Astrocyte (in vitro differentiated cells and primary cell): ENCODE measurements at regions not wholly inside any gene's neighbourhood (a gene's known extent, or its start where the extent isn't known, plus 50 kb on each side); places are given as distances from the start of the nearest gene placed in this dataset.

Source experiments
- DNase-seq: peaks from one replicate; pipeline ENCODE4 v3.0.0-alpha.2; 2010; ENCODE audit warnings: low read depth
- FAIRE-seq: peaks from 2 replicates; lab custom pipeline; 2011; peaks lifted over from hg19 to GRCh38; lab: Jason Lieb, UNC
- H2AFZ ChIP-seq: 2 replicates; pipeline ENCODE4 v1.6.0; 2012; ENCODE audit warnings: low read depth, low read length, inconsistent platforms
- H3K27ac ChIP-seq: 2 replicates; pipeline ENCODE4 v1.5.1; 2011; ENCODE audit warnings: low read depth, low read length, inconsistent platforms
- H3K27me3 ChIP-seq: 2 replicates; pipeline ENCODE4 v1.6.0; 2011; ENCODE audit warnings: low read length, inconsistent platforms; ENCODE audit not compliant: insufficient read depth
- H3K36me3 ChIP-seq: 2 replicates; pipeline ENCODE4 v1.5.1; 2011; ENCODE audit warnings: low read length, inconsistent platforms; ENCODE audit not compliant: insufficient read depth
- H3K4me1 ChIP-seq: 2 replicates; pipeline ENCODE4 v1.5.1; 2011; ENCODE audit warnings: low read length, inconsistent platforms; ENCODE audit not compliant: insufficient read depth
- H3K4me2 ChIP-seq: 2 replicates; pipeline ENCODE4 v1.6.0; 2012; ENCODE audit warnings: low read length, inconsistent platforms
- H3K4me3 ChIP-seq: 2 replicates; pipeline ENCODE4 v1.5.1; 2011; ENCODE audit warnings: low read depth, mild to moderate bottlenecking, low read length, inconsistent platforms; ENCODE audit not compliant: insufficient read depth
- H3K79me2 ChIP-seq: 2 replicates; pipeline ENCODE4 v1.6.0; 2012; ENCODE audit warnings: mild to moderate bottlenecking, low read length, inconsistent platforms; ENCODE audit not compliant: insufficient read depth
- H3K9ac ChIP-seq: 2 replicates; pipeline ENCODE4 v1.6.0; 2012; ENCODE audit warnings: mild to moderate bottlenecking, low read length, inconsistent platforms
- H3K9me3 ChIP-seq: 2 replicates; pipeline ENCODE4 v1.5.1; 2012; ENCODE audit warnings: low read depth, mild to moderate bottlenecking, low read length, inconsistent platforms; ENCODE audit not compliant: insufficient read depth
- H4K20me1 ChIP-seq: 2 replicates; pipeline ENCODE4 v1.6.0; 2012; ENCODE audit warnings: low read length, inconsistent platforms; ENCODE audit not compliant: insufficient read depth
- H3K27ac Mint-ChIP-seq: one replicate; pipeline ENCODE4 v1.8.0; 2021; ENCODE audit warnings: mild to moderate bottlenecking, mixed read lengths; ENCODE audit not compliant: unreplicated experiment
- H3K27me3 Mint-ChIP-seq: one replicate; pipeline ENCODE4 v1.8.0; 2021; ENCODE audit warnings: low read depth, mixed read lengths; ENCODE audit not compliant: unreplicated experiment
- H3K36me3 Mint-ChIP-seq: one replicate; pipeline ENCODE4 v1.8.0; 2021; ENCODE audit warnings: low read depth, mixed read lengths; ENCODE audit not compliant: unreplicated experiment
- H3K4me1 Mint-ChIP-seq: one replicate; pipeline ENCODE4 v1.8.0; 2021; ENCODE audit warnings: low read depth, mixed read lengths; ENCODE audit not compliant: unreplicated experiment
- H3K4me3 Mint-ChIP-seq: one replicate; pipeline ENCODE4 v1.8.0; 2021; ENCODE audit warnings: mild to moderate bottlenecking, moderate library complexity, mixed read lengths; ENCODE audit not compliant: unreplicated experiment
- H3K9me3 Mint-ChIP-seq: one replicate; pipeline ENCODE4 v1.8.0; 2021; ENCODE audit warnings: mild to moderate bottlenecking, mixed read lengths; ENCODE audit not compliant: unreplicated experiment
- CTCF ChIP-seq: IDR thresholded peaks from 2 replicates; pipeline ENCODE4 v1.5.1; 2011; ENCODE audit warnings: low read depth, mild to moderate bottlenecking, inconsistent platforms, low read length, moderate library complexity; ENCODE audit not compliant: insufficient read depth
- EZH2 ChIP-seq: IDR thresholded peaks from 2 replicates; pipeline ENCODE4 v1.6.1; 2012; ENCODE audit warnings: mild to moderate bottlenecking, low read length, inconsistent platforms; ENCODE audit not compliant: insufficient read depth

GRCh38 chr11:112901924-112902323 is 59.3 kb upstream of the NCAM1 start:
- Histone ChIP-seq H3K79me2 (no peaks in the 10 kb centered on the region), H3K36me3 (no peaks in the 10 kb centered on the region), H3K27ac (no peak overlapping the region), H4K20me1 (no peaks in the 10 kb centered on the region), H3K4me3 (no peak overlapping the region), H2AFZ (no peak overlapping the region), H3K4me1 (no peaks in the 10 kb centered on the region), H3K4me2 (no peak overlapping the region), H3K9ac (no peak overlapping the region), H3K27me3 (peaks cover 1% of the 10 kb centered on the region), H3K9me3 (no peaks in the 10 kb centered on the region)
- Mint-ChIP-seq H3K36me3 (no peaks in the 10 kb centered on the region), H3K4me3 (no peak overlapping the region), H3K27me3 (peaks cover 6% of the 10 kb centered on the region), H3K27ac (no peak overlapping the region), H3K9me3 (no peaks in the 10 kb centered on the region), H3K4me1 (no peaks in the 10 kb centered on the region)
- FAIRE-seq = no peak
- DNase-seq = no peak
- TF ChIP-seq CTCF = no peak
- TF ChIP-seq EZH2 = no peak

- Mint-ChIP-seq H3K4me3 (no peak overlapping the region), H3K27me3 (peaks cover 12% of the 10 kb centered on the region), H3K9me3 (no peaks in the 10 kb centered on the region), H3K27ac (no peak overlapping the region), H3K36me3 (no peaks in the 10 kb centered on the region), H3K4me1 (no peaks in the 10 kb centered on the region)
- no peaks in the 10 kb centered on the region for H3K4me1 ChIP-seq
- H3K79me2 ChIP-seq = no peaks in the 10 kb centered on the region
- no peak overlapping the region for H3K4me3 ChIP-seq
- H2AFZ ChIP-seq = no peak overlapping the region
- no peaks in the 10 kb centered on the region for H3K9me3 ChIP-seq
- H3K4me2 ChIP-seq = no peak overlapping the region
- H4K20me1 ChIP-seq = no peaks in the 10 kb centered on the region
- TF ChIP-seq EZH2 (no peak), CTCF (no peak)
- H3K9ac ChIP-seq = no peak overlapping the region
- no peak overlapping the region for H3K27ac ChIP-seq
- DNase-seq = no peak
- H3K27me3 ChIP-seq = peaks cover 2% of the 10 kb centered on the region
- H3K36me3 ChIP-seq = no peaks in the 10 kb centered on the region
- no peak for FAIRE-seq
These were observed 58.7 kb upstream of the NCAM1 start for GRCh38 chr11:112902361-112903011.

DNA sequence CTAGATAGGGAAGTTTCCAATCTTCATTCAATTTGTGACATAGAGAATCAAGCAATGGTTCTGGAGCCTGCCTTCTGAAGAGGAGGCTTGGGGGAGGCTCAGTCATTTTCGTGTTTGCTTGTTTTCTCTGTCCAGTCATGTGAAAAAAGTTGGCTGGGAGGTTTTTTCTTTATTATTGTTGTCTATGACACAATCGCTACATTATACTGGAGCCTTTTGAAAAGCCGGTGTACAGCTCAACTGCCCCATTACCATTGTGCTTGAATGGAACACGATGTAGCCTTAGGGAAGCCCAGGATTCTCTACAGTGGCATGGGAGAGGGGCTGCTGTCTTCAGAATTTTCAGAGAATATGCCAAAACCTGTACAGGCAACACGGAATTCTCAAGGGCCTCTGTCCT is 57.9 kb upstream of the NCAM1 start:
- no peak for FAIRE-seq
- no peaks in the 10 kb centered on the region for H4K20me1 ChIP-seq
- Mint-ChIP-seq H3K4me1 (no peaks in the 10 kb centered on the region), H3K27me3 (peaks cover 20% of the 10 kb centered on the region), H3K9me3 (no peaks in the 10 kb centered on the region), H3K4me3 (no peak overlapping the region), H3K36me3 (no peaks in the 10 kb centered on the region), H3K27ac (no peak overlapping the region)
- no peaks in the 10 kb centered on the region for H3K9me3 ChIP-seq
- no peak overlapping the region for H3K4me2 ChIP-seq
- no peak overlapping the region for H3K4me3 ChIP-seq
- no peak overlapping the region for H2AFZ ChIP-seq
- no peak overlapping the region for H3K9ac ChIP-seq
- peaks cover 5% of the 10 kb centered on the region for H3K27me3 ChIP-seq
- no peaks in the 10 kb centered on the region for H3K36me3 ChIP-seq
- no peaks in the 10 kb centered on the region for H3K4me1 ChIP-seq
- TF ChIP-seq EZH2 = no peak
- TF ChIP-seq CTCF = no peak
- DNase-seq = no peak
- no peak overlapping the region for H3K27ac ChIP-seq
- H3K79me2 ChIP-seq = no peaks in the 10 kb centered on the region
